Upper lobe of right lung (tissue), 1 donor: ENCODE measurements at regions not wholly inside any gene's neighbourhood (a gene's known extent, or its start where the extent isn't known, plus 50 kb on each side); places are given as distances from the start of the nearest gene placed in this dataset.

Experiments used
- ATAC-seq: fragments of 200-7000 bp; cut with Tn5 transposase; one replicate; pipeline ENCODE4 v1.9.1; 2020; ENCODE audit warnings: mild to moderate bottlenecking, moderate library complexity
- DNase-seq: peaks from one replicate; pipeline ENCODE4 v3.0.0-alpha.2; 2020
- H3K27ac ChIP-seq: fragments of 200-600 bp; one replicate; pipeline ENCODE4 v1.8.0; 2022
- H3K27me3 ChIP-seq: fragments of 200-600 bp; one replicate; pipeline ENCODE4 v1.8.0; 2022; ENCODE audit warnings: mild to moderate bottlenecking
- H3K36me3 ChIP-seq: fragments of 200-600 bp; one replicate; pipeline ENCODE4 v1.8.0; 2022
- H3K4me1 ChIP-seq: fragments of 200-600 bp; one replicate; pipeline ENCODE4 v1.8.0; 2022
- H3K4me3 ChIP-seq: fragments of 200-600 bp; one replicate; pipeline ENCODE4 v1.8.0; 2022; ENCODE audit warnings: mild to moderate bottlenecking
- H3K9me3 ChIP-seq: fragments of 200-600 bp; one replicate; pipeline ENCODE4 v1.8.0; 2022
- CTCF ChIP-seq: fragments of 200-600 bp; IDR thresholded peaks from one replicate; pipeline ENCODE4 v1.8.0; 2022; ENCODE audit warnings: antibody characterized with exemption
- intact Hi-C: fragments of 100-400 bp; cut with DNase I; formaldehyde crosslinking; loops from one replicate; pipeline ENCODE4 v1.11.0; 2022
- donor health status: DM: no; HTN: yes; CAD: no; lungs with severe emphysema.

DNA sequence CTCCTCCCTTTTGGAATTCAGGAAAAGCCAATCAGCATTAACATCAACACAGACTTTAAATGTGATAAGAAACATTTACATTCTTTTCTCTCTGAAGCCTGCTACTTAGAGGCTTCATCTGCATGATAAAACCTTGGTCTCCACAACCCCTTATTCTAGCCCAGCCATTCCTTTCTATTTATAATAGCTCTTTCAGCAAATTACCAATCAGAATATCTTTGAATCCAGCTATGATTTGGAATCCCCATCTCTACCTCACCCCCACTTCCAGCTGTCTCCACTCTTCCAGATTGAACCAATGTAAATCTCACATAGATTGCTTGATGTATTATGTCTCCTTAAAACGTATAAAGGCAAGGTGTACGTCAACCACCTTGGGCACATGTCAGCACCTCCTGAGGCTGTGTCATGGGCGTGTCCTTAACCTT is 139.7 kb downstream of the TUSC7 start:
- no peak for ATAC-seq
- Histone ChIP-seq H3K36me3 (no peaks in the 10 kb centered on the region), H3K4me3 (no peak overlapping the region), H3K27ac (no peak overlapping the region), H3K4me1 (no peaks in the 10 kb centered on the region), H3K9me3 (no peaks in the 10 kb centered on the region), H3K27me3 (no peaks in the 10 kb centered on the region)
- intact Hi-C loops, result no loop called here
- TF ChIP-seq CTCF, result no peak
- DNase-seq, result no peak

DNA sequence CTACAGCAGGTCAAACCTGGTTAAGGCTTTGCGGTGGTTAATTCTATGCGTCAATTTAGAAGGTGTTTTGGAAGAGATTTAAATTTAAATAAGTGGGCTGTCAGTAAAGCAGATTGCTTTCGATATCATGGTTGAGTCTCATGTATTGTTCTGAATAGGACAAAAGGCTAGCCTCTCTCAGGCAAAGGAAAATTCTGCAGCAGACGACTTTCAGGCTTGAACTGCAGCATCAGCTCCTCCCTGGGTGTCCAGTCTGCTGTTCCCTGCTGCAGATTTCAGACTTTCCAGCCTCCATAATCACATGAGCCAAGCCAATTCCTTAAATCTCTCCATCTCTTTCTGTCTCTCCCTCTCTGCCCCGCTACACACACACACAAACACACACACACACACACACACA is 143.2 kb downstream of the TUSC7 start:
- no peaks in the 10 kb centered on the region for H3K36me3 ChIP-seq
- no peak for TF ChIP-seq CTCF
- peaks cover under 1% of the 10 kb centered on the region for H3K4me1 ChIP-seq
- no peaks in the 10 kb centered on the region for H3K27me3 ChIP-seq
- H3K27ac ChIP-seq, result no peak overlapping the region
- no peaks in the 10 kb centered on the region for H3K9me3 ChIP-seq
- DNase-seq (no peak), ATAC-seq (no peak)
- intact Hi-C loops, result no loop called here
- no peak overlapping the region for H3K4me3 ChIP-seq

- DNase-seq (no peak), ATAC-seq (no peak)
- TF ChIP-seq CTCF, result no peak
- Histone ChIP-seq H3K36me3 (no peaks in the 10 kb centered on the region), H3K27me3 (no peaks in the 10 kb centered on the region), H3K27ac (no peak overlapping the region), H3K4me1 (no peaks in the 10 kb centered on the region), H3K4me3 (no peak overlapping the region), H3K9me3 (no peaks in the 10 kb centered on the region)
- intact Hi-C loops, result no loop called here
Measured at GRCh38 chr3:116863270-116863770, 153.7 kb downstream of the TUSC7 start.

DNA sequence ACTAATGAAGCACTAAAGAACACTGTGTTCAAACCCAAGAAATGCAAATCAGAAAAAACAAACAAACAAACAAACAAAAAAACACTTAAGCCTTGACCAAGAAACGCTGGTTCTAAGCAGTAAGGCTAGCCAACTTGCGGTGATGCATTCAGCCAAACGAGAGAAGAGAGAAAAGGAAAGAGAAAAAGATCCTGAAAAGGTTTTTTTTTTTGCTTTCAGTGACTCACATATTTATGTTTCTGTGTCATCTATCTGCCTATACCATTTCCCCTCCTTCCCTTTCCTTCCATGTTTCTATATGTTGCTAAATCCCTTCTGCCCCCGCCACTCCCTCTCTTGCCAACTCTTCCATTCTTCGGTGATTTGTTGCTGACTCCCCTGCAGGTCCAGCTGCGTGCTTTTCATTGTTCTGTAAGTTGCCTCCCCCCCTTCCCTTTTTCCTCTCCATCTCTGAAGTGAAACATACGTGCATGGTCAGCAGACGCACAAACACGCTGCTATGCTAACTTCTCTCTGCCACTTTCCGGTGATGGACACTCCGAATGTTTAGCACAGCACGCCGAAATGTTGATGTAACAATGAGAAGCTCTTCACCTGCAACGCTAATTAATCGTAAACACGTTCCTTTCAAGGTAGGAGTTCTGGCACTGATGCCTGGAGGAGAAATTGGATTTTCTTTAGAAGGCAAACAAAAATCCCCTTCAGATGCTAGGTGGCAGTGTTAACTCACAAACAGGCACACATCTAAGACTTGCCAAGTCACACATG is 154.4 kb downstream of the TUSC7 start:
- H3K36me3 ChIP-seq, result no peaks in the 10 kb centered on the region
- H3K27ac ChIP-seq, result no peak overlapping the region
- no peak for DNase-seq
- no peaks in the 10 kb centered on the region for H3K27me3 ChIP-seq
- no peaks in the 10 kb centered on the region for H3K9me3 ChIP-seq
- intact Hi-C loops, result no loop called here
- ATAC-seq, result peak; percentile 47
- TF ChIP-seq CTCF, result peak; percentile 41
- peak overlapping the region; percentile 20 for H3K4me3 ChIP-seq
- no peaks in the 10 kb centered on the region for H3K4me1 ChIP-seq

DNA sequence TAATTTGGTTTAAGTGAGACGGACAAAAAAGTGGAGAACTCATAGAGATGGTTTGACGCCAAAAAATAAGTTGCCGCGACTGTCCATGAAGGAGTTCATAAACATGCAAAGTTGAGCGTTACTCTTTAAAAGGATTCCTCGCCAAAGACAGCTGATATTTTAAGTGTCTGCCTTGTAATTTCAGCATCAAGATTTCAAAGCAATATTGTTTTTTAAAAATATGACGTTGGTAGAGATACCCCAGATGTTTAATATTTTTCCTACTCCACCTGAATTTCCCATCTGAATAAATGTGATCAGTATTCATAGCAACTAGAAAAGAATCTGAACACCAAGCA is 155.0 kb downstream of the TUSC7 start:
- Histone ChIP-seq H3K4me3 (peak overlapping the region; percentile 20), H3K36me3 (no peaks in the 10 kb centered on the region), H3K27me3 (no peaks in the 10 kb centered on the region), H3K9me3 (no peaks in the 10 kb centered on the region), H3K27ac (no peak overlapping the region), H3K4me1 (no peaks in the 10 kb centered on the region)
- intact Hi-C loops, result no loop called here
- no peak for TF ChIP-seq CTCF
- no peak for ATAC-seq
- DNase-seq, result no peak

GRCh38 chr3:116870379-116870778 is 160.8 kb downstream of the TUSC7 start:
- no peaks in the 10 kb centered on the region for H3K27me3 ChIP-seq
- TF ChIP-seq CTCF, result no peak
- ATAC-seq, result no peak
- intact Hi-C loops, result no loop called here
- no peak for DNase-seq
- no peak overlapping the region for H3K4me3 ChIP-seq
- no peaks in the 10 kb centered on the region for H3K4me1 ChIP-seq
- no peak overlapping the region for H3K27ac ChIP-seq
- no peaks in the 10 kb centered on the region for H3K9me3 ChIP-seq
- no peaks in the 10 kb centered on the region for H3K36me3 ChIP-seq
